HG02798 (cell line): ENCODE measurements at regions not wholly inside any gene's neighbourhood (a gene's known extent, or its start where the extent isn't known, plus 50 kb on each side); places are given as distances from the start of the nearest gene placed in this dataset.
A peak's percentile ranks its signal among the peaks of the same experiment; 100 is the strongest.
"Not testable (repeated sequence)": the region's sequence is repeated elsewhere in the genome, so short reads cannot be mapped to it uniquely, and the experiment has no call there.

Source experiments
- ATAC-seq: cut with Tn5 transposase; IDR thresholded peaks from one replicate; pipeline ENCODE4 v1.9.1; 2021; ENCODE audit warnings: mild to moderate bottlenecking; ENCODE audit not compliant: unreplicated experiment, poor library complexity

DNA sequence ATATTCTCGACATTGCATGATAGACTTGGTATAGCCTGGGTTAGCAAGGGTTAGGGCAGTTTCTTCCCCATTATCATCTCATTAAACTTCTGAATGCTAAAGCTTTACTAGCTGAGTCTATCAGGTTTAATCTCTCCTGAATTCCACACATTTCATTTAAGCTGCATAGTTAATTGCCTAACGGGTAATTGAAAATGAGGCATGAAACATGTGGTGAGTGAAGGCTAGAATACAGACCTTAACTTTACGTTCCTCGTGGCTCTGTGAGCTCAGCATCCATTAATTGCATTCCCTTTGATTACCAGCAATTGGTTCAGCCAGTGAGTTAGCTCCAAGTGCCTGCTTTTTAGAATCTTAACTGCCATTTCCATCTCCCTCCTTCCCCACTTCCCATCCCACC, 126.5 kb upstream of the MEX3C start:
- no peak for ATAC-seq

DNA sequence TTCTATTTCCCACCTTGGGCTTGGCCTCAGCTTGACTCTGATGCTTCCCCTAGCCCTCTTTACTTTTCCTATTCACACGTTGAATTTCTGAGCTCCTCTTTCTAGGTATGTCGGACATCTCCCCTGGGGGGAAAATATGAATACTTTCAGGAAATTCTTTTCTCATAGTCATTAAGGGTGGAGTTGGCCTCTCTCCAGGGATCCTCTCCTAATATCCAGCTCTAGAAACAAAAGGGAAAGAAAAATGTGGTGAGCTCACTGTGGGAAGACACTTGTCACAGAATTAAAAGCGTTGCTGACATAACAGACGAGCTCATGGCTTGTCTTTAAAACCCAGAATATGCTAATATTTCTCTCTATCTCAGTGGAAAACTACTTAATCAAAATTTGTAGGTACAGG, 132.7 kb upstream of the MEX3C start:
- ATAC-seq: no peak

DNA sequence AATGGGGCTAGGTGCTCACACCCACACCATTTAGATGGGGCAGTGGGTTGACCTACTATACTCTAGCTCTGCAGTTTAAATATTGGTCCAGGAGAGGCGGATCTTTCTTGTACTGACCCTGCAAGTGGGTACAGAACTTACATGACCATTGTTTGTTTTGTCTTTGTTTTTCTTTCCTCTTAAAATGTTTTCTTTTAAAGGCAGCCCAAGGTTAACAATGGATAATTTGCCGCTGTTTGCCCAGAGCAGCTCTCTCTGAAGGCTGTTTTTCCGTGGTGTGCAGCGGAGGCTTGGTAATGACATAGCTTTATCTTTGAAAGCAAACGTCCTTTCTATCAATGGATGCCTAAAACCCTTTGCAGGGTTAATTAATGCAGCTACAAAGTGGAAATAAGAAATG, 133.3 kb upstream of the MEX3C start:
- no peak for ATAC-seq

DNA sequence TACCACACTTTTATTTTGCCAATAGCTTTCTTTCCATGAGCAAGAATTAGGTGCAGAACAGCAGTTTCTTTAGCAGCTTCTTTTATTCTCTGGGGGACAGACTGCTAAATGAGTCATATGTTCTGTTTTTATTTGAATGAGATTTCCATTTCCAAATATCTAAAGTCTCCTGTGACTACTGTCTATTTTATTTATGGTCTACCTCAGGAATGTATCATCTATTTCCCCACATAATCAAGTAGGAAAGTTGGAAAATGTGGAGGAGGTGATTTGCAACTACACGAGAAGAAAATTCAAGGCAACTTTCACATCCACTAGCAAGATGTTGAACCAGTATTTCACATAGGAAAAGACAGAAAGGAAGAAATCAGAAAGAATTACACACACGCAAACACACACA, 139.9 kb upstream of the MEX3C start:
- no peak for ATAC-seq

DNA sequence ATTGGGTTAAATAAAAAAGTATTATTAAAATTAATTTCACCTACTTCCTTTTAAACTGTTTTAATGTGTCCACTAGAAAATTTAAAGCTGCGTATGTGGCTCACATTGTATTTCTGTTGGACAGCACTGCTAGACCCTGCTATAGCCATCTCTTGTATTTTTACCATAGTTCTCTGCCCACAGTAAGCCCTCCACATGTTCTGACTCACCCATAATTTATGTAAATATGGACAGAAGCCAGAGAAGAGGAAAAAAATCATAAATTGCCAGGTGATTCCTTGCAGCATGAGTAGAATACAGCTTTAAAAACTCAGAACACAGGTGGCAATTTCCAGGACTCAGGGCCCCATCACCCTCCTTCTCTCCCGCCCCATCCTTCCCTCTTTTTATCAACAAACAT, 142.4 kb upstream of the MEX3C start:
- ATAC-seq: no peak

DNA sequence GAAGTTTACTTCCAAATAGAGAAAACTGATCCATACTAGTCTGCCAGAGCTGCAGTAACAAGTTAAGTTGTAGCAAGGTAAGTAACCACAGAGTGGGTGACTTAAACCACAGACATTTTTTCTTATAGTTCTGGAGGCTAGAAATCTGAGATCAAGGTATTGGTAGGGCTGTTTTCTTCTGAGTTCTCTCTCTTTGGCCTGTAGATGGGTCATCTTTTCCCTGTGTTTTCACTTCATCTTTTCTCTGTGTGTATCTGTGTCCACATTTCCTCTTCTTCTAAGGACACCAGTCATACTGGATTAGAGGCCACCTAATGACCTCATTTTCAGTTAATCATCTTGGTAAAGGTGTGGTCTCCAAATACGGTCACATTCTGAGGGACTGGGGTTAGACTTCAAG, 142.9 kb upstream of the MEX3C start:
- no peak for ATAC-seq

DNA sequence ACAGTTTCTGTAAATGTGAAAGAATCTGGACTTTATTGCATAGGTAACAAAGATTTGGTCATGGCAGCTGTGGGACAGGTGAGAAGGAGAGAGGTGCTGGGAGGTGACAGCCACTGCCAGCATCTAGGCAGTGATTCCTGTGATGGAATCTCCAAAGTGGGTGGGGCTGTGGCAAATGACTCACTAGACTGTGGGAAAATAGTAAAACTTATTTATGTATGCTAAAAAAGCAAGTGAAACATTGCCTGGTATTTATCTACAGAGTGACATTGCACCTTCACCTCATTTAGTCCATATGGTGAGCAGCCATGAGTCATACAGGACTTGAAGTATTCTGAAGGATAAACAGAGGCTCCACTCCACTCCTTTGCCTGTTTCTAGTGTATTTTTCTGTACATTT, 145.3 kb upstream of the MEX3C start:
- no peak for ATAC-seq

DNA sequence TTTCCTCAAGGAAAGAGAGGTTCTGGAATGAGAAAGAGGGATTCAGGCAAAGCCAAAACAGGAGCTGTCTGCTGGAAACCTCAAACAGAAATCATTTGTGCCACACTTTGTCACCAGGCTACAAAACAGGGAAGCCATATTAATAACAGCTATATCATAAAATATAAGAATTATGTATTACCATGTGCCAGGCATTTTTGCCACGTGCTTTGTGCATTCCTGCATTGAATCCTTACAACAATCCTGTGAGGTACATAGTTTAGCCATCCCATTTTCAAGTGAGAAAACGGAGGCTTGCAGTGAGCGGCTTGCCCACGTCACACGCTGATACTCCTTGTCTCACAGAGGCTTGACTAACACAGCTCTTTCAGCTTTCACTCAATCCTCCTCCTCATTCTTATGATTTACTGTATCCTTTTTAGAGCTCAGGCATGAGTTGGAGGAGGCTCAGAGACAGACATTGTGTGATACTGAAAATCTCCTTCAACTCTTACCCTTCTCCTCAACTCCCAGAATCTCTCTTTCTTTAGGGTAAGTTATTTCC, 148.4 kb upstream of the MEX3C start:
- no peak for ATAC-seq

DNA sequence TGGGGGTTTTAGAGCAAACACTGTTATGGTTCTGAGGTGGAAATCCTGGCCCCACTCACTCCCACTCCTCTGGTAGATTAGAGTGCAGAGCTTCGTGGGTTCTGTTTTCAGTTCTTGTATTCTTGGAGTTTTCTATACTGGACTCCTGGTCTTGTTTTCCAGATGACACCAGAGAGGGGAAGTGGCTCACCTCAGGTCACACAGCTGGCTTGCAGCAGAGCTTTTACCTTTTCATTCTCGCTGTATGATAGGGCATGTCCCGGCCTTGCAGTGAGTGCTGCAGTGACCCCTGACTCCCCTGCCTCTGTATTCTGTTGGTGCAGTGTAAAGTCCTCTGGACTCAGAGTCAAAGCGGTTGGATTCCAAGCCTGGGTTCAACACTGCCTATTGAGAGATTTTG, 148.9 kb upstream of the MEX3C start:
- no peak for ATAC-seq

DNA sequence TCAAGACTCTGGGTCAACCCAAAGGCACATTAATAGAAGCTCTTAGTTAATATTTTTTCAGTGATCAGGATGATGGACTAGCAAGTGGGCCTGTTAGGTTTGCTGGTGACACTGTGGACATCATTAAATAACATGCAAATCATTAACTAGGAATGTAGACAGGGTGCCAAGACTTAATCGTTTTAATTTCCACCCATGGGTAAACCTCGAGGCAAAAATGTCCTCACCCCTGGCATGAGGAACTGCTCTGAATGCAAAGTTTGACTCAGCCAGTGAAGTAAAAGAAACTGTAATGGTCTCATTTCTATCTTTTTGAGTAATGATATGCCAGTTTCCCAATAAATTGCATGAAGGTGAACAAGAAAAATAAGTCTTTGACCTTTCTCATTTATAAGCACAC, 152.6 kb upstream of the MEX3C start:
- ATAC-seq: no peak

DNA sequence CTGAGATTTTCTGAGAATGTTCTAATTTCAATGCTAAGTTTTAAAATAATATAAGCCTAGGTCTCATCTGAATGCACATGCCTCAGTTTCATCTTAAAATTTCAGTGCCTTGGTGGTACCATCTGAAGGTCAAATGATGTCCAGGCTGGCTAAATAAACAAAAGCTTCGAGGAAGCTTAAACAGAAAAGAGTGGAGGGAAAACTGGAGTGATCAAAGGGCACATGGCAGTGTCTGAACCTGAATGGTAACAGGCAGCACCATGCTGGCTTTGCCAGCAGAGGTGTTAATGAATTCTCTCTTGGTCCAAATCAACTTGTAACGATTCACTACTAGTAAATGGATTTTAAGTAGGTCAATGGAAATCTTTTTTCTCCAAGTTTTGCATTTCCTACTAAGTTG, 158.4 kb upstream of the MEX3C start:
- ATAC-seq: no peak

DNA sequence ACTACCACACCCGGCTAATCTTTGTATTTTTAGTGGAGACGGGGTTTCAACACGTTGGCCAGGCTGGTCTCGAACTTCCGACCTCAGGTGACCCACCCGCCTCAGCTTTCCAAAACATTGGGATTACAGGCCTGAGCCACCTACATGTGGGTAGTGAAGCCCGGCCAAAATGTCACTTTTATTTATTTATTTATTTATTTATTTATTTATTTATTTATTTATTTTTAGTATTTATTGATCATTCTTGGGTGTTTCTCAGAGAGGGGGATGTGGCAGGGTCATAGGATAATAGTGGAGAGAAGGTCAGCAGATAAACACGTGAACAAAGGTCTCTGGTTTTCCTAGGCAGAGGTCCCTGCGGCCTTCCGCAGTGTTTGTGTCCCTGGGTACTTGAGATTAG, 162.8 kb upstream of the MEX3C start:
- ATAC-seq: not testable (repeated sequence)

DNA sequence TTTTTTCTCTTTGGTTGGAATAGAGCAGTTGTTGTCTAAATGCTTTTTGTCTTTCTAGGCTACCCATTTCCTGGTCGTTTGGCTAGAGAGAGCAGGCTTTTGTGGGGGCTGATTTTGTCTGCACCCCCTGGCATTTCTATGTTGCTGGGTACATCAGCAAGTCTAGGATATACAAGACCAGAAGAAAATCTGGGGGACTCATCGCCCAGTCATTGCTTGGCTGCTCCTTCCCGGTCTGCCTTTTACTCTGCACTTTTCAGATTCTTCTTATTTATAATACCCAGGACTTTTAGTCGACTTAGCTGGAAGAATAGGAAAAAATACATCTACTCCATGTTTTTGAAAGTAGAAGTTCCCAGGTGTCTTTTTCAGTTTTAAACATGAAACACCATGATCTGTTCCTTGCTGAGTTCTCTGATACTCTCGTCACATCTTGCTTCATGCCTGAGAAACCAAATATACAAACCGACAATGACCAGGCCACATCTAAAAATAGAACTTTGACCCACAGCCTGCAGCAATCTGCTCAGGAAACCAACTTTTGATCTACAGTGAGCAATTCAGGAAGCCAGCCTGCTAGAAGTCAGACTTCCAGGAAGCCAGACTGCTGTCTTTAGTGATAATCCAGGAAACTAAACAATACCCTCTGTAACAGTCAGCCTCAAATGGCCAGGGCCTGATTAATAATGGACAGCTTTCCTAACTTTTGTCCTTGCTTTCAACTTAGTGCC, 163.8 kb upstream of the MEX3C start:
- ATAC-seq: peak; percentile 68

DNA sequence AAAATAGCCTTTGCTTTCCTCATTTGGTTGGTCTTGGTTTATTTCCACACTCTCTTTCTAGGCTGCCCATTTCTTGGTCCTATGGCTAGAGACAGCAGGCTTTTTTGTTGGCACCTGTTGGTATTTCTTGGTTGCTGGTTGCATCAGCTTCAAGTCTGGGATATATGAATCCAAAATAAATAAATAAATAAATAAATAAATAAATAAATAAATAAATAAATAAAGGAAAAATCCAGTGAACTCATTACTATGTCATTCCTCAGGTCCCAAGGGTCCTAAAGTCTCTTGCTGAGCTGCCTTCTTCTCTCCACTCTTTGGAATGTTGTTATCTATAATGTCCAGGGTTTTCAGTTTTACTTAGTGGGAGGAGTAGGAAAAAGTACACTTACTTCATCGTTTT, 165.9 kb upstream of the MEX3C start:
- no peak for ATAC-seq

DNA sequence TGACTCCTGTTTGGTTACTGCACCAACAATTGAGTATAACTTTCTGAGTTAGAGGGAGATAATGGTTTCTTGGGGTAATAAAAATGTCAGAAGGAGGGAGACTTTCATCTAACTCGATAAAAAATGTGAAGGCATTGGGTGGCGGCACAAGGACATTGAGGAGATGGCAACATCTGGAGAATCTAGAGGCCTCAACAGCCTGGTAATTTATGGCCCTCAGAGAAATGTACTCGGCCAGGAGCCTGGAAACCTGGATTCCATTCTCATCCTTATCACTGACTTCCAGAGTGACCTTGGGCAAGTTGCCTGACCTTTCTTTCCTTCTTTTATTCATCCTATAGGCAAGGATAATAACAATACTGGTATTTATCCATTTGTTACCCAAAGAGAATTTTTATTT, 173.5 kb upstream of the MEX3C start:
- ATAC-seq: no peak

DNA sequence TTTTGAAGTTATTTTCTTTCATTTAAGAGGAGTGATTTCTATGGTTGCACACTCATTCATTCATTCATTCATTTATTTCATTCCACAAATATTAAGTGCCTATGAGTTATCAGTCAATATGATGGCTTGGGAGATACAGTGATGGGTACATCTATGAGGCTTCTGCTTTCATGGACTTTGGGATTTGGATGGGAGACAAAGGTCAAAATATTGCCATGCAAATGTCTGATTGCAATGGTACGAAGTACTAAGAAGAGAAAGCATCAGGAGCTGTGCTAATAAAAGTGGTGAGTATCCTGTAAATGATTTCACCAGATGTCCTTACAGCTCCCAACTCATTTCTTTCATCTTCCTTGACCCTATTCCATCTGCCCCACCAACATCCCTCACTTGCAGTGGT, 174.4 kb upstream of the MEX3C start:
- no peak for ATAC-seq

DNA sequence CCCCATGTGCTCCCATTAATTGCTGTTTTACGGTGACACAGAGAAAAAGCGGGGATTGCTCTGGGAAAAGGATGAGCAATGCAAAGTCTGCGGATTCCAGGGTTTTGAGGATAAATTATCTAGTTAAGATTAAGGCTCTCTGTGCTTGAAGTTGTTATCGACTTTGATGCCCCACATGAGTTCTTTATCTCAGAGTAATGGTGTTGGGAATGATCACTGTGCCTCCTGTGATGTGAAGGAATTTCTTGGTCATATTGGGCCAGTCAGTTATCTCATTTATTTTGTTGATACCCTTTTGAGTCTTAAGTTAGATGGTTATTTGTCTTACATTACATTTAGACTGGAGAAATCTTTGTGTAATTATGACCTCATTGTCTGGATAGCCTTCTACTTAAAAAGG, 184.6 kb upstream of the MEX3C start:
- ATAC-seq: no peak

DNA sequence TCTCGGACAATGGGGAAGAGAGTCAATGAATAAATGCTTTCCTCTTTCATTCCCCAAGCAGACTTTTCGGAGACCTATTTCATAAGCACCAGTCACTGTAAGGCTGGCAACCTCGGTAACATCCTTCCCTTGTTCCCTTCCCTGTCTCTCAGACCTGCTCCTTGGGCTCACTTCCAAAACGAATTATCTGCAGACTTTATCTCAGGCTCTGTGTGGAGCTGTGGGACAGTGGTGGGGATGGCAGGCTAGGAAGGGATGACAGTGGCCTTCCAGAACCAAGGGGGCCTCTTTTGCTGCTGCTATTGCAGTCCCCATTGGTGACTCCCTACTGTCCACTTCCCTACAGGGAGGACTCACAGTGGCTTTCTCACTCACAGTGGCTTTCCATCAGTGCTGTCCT, 185.6 kb upstream of the MEX3C start:
- no peak for ATAC-seq

DNA sequence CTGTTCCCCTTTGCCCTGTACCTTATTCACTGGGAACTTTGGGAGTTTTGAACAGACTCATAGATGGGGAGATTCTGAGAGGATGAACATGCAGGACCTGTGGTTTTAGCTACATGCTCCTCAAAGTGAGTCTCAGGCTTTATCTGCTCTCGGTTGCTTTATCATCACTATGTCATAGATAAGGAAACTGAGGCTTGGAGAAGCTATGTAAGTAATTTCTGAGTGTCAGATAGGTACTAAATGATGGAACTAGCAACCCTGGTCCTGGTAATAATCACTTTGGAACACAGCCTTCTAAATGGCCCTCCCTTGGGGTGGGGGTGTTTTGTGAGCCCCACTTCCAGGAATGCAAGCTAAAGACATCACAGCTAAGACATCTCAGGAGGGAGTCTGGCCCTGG, 186.2 kb upstream of the MEX3C start:
- ATAC-seq: no peak

DNA sequence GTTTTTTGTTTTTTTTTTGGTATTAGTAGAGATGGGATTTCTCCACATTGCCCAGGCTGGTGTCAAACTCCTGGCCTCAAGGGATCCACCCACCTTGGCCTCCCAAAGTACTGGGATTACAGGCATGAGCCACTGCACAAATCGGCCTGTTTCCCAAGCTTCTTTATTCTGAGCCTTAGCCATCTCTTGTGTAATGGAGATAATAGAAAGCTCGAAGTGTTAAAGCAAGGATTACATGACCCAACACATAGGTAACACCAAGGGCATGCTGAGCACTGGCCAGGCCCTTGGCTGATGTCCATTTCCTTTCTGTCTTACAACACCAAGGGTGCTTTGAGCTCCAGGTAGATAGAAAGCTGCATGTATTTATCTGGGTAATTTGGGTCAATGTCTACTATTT, 187.8 kb upstream of the MEX3C start:
- ATAC-seq: no peak

DNA sequence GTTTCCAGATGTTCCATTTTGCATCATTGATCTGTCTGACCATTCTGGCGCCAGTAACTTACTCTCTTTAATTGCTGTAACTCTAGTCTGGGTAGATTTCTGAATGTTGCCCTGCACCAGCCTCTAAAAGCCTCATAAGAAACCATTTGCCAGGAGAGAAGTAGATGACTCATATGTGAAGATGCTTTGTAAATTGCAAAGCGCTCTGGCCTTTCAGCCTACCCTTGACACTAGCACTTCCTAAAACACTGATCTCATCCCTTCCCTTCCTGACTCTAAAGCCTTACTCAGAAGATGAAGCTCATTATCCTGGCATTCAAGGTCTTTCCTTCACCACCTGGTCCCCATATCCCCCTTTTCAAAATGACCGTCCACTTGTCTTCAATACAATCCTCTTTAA, 193.2 kb upstream of the MEX3C start:
- ATAC-seq: no peak

DNA sequence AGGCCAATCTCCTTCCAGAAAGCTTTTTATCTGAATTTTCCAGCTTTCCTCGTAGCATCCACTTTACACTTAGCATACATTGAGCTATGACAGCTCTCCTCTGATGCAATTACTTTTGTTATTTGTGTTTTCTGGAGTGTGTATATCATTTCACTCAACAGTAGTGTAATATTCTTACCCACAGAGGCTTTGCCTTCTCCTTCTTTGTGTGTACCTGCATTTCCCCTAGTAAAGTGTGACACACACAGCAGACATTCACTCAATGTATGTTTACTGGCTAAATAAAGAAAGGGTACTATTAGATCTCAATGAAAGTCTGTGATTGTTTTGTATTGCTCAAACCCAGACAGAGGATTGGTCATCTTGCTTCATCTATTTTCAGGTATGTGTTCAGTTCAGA, 193.7 kb upstream of the MEX3C start:
- no peak for ATAC-seq

DNA sequence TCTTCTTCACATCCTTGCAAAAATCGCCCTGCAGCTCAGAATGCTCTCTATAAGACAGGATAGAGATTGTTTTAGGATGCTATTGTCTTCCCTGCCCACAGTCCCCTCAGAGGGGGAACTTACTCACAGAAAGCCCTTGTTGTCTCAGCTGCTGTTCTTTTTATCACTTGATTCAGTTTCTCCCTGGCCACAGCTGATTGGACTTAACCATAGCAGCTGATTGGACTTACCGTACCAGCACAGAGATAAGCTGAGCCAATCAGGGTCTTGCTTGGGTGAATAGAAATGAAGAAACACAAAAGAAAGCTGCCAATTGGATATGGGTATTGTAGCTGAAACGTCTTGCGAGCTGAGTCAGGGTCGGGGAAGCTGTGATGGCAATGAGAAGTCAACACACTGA, 194.2 kb upstream of the MEX3C start:
- no peak for ATAC-seq
